ENCODE measurements at regions not wholly inside any gene's neighbourhood (a gene's known extent, or its start where the extent isn't known, plus 50 kb on each side); places are given as distances from the start of the nearest gene placed in this dataset.

- no peak for DNase-seq (ENCODE audit: low spot score)
Measured at GRCh38 chr12:98059659-98060343, 455.6 kb upstream of the TMPO start.

- DNase-seq (ENCODE audit: low spot score): peak; percentile 82
Measured at GRCh38 chr12:98060411-98060810, 455.0 kb upstream of the TMPO start.

- DNase-seq (ENCODE audit: low spot score): no peak
Measured at GRCh38 chr12:98062464-98063245, 452.7 kb upstream of the TMPO start.

- DNase-seq (ENCODE audit: low spot score): no peak
Measured at GRCh38 chr12:98064501-98064900, 450.9 kb upstream of the TMPO start.

- DNase-seq (ENCODE audit: low spot score): no peak
Measured at GRCh38 chr12:98067795-98068194, 447.6 kb upstream of the TMPO start.

- DNase-seq (ENCODE audit: low spot score): no peak
Measured at GRCh38 chr12:98073610-98074009, 441.8 kb upstream of the TMPO start.

- no peak for DNase-seq (ENCODE audit: low spot score)
Measured at GRCh38 chr12:98074286-98074685, 441.1 kb upstream of the TMPO start.

- no peak for DNase-seq (ENCODE audit: low spot score)
Measured at GRCh38 chr12:98084391-98084790, 431.0 kb upstream of the TMPO start.

- no peak for DNase-seq (ENCODE audit: low spot score)
Measured at GRCh38 chr12:98085046-98085755, 430.2 kb upstream of the TMPO start.

GRCh38 chr12:98090731-98091130 lies 424.7 kb upstream of the TMPO start:
- DNase-seq (ENCODE audit: low spot score): no peak

GRCh38 chr12:98096436-98096835 lies 419.0 kb upstream of the TMPO start:
- DNase-seq (ENCODE audit: low spot score): no peak

GRCh38 chr12:98106031-98106683 lies 409.2 kb upstream of the TMPO start:
- DNase-seq (ENCODE audit: low spot score): no peak

GRCh38 chr12:98109266-98109665 lies 406.1 kb upstream of the TMPO start:
- no peak for DNase-seq (ENCODE audit: low spot score)

GRCh38 chr12:98110536-98110935 lies 404.9 kb upstream of the TMPO start:
- no peak for DNase-seq (ENCODE audit: low spot score)

GRCh38 chr12:98113548-98113947 lies 401.8 kb upstream of the TMPO start:
- DNase-seq (ENCODE audit: low spot score): no peak

- no peak for DNase-seq (ENCODE audit: low spot score)
Measured at GRCh38 chr12:98121963-98122362, 393.4 kb upstream of the TMPO start.

GRCh38 chr12:98123021-98123461 lies 392.3 kb upstream of the TMPO start:
- peak; percentile 7 for DNase-seq (ENCODE audit: low spot score)

- DNase-seq (ENCODE audit: low spot score): no peak
Measured at GRCh38 chr12:98126637-98127335, 388.6 kb upstream of the TMPO start.

- no peak for DNase-seq (ENCODE audit: low spot score)
Measured at GRCh38 chr12:98127336-98127679, 388.1 kb upstream of the TMPO start.

- no peak for DNase-seq (ENCODE audit: low spot score)
Measured at GRCh38 chr12:98127854-98128253, 387.5 kb upstream of the TMPO start.

- DNase-seq (ENCODE audit: low spot score): no peak
Measured at GRCh38 chr12:98136544-98136943, 378.8 kb upstream of the TMPO start.

GRCh38 chr12:98137278-98137677 lies 378.1 kb upstream of the TMPO start:
- DNase-seq (ENCODE audit: low spot score): no peak
